Stimulated activated CD4-positive, alpha-beta T cell treated with anti-CD3 and anti-CD28 coated beads, Interleukin-1b, Interleukin-23, amount 100 ng/mL, for 24 hours (primary cell): ENCODE measurements at regions not wholly inside any gene's neighbourhood (a gene's known extent, or its start where the extent isn't known, plus 50 kb on each side); places are given as distances from the start of the nearest gene placed in this dataset.

Experiments
- DNase-seq, 4 experiments: peaks; one replicate each; pipeline ENCODE4 v3.0.0-alpha.2; 2020; ENCODE audit warnings: low read depth in 4 of 4, low spot score in 1 of 4

DNA sequence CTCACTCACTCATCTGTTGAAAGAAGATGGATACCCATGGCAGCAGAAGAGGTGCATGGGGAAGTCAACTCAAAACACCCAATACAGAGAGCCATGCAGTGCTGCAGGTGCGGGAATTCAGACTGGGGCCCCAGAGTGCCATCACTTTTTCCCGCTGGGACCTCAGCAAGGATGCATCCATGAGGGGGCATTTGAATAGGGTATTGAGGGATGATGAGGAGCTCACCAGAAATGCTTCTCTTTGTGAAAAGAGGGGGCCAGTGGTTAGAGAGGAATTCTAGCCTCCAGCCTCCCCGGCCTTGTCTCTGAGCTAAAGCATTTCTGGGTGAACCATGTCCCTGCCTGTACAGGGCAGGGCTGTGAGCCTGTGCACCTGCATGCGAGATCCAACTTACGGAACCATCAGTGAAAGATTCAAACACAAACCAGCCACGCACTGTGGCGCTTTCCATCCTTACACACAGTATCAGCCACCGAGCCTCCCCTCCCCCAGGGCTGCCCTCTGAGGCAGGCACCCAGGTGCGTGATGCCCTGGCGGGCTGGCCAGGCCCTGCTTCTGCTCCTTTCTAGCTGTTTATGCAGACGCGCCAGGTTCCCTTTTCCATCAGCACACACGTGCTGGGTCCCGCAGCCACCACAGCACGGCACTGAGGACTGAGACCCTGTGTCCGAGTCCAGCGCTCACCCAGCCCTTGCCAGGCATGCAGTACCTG lies 1177.2 kb downstream of the BRD1 start:
- no peak for DNase-seq

DNA sequence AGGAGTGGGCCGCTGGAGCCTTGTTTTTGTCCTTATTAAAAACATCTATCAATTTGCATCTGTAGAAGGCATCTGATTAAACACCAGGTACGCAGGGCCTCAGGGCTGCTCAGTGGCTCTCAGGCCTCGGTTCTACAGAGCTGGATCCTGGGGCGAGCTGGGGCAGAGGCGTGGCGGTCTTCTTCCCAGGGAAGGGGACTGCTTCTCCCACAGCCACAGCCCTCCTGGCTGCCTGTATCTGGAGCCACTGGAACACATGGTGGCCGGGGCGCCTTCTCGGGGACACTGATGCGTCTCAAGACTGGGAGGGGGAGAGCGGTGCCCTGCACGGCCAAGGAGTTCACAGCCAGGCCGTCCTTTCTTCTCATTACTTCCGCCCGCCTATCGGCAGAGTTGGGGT lies 1178.2 kb downstream of the BRD1 start:
- no peak for DNase-seq

DNA sequence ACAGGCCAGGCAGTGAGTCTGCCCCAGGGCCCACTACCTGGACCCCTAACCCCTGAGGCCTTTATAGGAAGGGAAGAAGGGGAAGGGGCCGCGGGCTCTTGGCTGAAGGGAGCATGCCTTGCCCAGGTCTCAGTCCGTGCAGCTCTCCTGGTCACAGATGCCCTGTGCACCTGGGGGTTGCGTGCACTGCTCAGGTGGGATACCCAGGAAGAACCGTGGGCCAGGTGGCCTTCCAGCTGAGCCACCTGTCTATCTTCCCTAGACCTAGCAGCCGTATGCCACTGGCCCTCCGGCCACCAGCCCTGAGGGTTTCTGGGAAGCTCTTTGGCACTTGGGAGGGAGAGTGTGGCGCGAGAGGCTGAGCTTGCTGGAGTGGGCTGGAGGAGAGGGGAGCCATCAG lies 1178.6 kb downstream of the BRD1 start:
- DNase-seq: no peak

DNA sequence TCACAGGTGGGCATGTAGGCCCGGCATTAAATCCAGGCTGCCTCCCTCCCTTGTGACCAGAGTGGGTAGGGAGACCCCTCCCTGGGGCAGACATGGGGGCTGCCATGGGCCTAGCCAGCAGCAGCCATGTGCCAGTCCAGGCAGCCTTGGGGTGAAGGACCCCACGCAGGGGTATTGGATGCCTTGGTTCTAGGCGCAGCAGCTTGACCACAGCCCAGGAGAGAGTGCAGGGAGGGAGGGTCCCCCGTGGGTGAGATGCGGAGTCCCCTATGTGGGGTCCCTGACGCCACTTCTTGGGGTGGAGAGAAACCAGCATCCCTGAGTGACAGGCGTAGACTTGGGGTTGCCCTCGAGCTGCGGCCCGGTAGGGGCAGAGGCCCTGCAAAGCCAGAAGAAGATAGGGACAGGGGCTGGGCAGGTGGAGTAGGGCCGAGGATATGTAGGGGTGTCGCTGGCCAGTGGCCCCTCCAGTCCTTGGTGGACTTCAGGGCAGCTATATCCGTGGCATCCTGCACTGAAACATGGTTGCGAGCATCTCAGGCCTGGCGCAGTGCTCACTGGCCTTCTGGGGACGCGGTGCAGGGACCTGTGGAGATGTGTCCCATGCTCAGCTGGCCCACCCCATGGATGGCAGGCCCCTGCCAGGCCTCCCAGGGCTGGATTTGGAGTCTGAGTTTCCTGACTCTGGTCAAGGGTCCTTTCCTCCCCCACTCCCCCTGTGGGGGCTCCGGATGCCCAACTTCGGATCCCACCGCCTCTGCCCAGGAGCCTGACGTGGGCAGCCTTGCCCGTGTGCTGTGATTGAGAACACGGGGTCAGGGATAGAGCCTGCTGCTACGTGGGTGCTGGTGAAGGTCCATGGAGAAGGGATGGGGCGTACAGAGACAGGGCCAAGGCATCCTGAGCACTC lies 1179.8 kb downstream of the BRD1 start:
- DNase-seq: no peak

DNA sequence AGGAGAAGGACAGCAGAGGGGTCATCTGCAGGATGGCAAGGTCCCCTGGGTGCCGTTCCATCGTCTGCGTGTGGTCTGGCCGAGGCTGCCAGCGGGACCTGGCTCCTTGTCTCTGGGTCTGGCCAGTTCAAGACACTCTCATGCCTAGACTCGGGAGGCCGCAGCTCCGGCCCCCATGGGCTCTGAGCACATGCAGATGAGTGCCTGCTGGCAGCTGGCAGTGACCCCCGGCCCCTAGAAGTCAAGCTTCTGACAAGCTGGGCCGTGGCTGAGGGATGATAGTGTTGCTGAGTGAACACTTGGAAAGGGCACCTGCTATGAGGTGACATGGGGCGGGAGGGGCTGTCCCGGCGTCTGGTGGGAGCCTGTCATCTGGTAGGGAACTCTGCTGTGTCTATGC lies 1180.6 kb downstream of the BRD1 start:
- DNase-seq: no peak

DNA sequence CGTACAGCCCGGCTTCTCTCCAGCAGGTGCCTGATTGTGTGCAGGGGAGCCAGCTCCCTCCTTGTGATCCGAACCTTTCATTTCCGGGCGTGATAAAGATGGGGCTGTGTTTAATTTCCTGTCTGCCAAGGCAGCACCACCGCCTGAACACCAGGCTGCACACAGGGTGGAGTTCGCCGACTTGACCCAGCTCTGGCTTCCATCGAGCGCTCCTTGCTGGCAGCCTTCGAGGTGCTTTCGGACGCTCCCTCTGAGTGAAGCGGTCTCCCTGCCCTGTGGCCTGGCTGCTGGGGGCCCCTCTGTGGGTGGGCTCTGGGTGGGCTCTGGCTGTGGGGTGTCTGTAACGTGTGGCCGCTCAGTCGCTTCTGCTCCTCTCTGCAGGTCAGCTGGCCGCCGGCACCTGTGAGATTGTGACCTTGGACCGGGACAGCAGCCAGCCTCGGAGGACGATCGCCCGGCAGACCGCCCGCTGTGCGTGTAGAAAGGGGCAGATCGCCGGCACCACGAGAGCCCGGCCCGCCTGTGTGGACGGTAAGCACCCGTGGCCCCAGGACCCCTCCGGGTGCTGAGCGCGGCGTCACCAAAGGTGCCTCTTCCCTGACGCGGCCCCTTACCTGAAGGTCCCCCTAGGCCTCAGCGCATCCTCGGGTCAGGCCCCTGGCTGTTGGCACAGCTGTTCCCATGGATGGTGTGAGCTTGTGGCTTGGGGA lies 1181.3 kb downstream of the BRD1 start:
- no peak for DNase-seq

DNA sequence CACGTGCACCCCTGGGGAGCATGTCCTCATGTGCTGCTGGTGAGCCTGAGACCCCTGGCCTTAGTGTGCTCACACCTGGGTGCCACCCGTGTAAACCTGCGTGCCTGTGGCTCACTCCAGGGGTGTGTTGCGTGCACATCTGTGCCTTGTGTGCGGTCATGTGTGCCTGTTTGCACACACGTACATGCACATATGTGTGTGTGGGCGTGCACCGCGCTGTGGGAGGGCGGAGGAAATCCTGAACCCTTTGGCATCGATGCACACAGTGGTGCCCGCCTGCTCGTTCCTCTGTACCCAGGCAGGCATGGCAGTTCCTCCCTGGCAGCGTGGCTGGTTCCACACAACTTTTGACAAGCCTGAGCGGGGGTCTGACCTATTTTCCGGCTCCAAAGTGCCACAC lies 1181.9 kb downstream of the BRD1 start:
- DNase-seq: no peak

DNA sequence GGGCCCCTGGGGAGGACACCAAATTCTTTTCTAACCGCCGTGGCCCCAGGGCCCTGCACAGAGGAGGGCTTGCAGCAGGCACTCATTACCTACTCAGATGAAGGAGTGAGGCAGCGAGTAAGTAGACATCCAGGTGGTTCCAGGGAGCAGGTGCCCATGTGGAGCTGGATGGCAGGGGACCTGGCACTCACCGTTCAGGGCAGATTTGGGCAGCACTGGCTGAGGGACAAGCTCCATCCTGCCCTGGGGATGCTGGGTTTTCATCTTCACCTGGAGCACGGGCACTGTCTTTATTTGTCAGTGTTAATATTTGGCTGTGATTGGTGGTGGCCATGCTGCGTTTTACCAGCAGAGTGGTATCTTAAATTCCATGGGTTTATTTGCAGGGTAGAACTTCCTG lies 1182.7 kb downstream of the BRD1 start:
- no peak for DNase-seq

DNA sequence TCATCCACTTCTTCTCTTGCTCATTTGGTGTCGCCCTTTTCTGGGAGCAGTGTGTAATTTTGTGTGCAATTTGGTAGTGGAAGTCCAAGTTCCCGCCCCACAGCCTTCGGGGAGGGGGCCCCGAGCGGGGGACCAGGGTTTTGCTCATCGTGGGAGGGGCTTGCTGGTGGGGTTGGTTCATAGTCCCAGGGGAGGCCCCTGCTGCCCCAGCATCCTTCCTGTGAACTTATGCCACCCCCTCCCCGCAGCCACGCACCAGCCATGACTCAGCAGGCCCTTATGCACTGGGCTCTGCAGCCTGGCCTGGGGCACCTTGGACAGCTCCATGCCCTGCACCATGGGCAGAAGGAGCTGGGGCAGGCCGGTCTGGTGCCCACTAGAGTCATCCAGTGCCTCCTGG lies 1183.6 kb downstream of the BRD1 start:
- peak in 1 of 4 experiments; percentile 4 for DNase-seq

DNA sequence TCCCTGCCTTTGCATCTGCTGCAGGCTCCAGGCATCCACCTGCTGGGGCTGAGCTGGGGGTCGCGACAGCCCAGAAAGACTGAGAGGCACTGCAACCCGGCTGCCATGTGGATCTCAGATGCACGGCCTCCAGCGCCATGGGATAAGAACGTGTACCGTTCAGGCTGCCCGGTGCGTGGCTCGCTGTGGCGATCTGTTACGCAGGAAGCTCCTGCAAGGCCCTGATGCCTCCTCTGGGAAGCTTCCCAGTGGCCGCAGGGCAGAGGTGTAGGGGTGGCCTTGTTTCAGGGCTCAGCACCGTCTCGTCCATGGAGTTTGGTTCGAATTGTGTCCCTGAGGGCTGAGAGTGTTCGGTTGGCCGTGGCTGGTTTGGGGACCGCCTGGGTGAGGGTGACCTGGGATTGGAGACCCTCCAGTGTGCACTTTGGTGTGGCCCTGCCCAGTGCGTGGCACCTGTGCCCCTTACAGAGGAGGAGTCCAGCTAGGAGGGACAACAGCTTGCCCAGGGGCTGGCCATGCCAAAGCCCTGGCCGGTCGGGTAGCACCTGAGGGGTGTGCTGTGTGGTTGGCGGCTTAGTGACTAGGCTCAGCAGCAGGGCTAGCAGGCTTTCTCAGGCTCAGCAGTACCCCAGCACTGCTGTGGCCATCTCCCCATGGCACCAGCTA lies 1184.5 kb downstream of the BRD1 start:
- no peak for DNase-seq

DNA sequence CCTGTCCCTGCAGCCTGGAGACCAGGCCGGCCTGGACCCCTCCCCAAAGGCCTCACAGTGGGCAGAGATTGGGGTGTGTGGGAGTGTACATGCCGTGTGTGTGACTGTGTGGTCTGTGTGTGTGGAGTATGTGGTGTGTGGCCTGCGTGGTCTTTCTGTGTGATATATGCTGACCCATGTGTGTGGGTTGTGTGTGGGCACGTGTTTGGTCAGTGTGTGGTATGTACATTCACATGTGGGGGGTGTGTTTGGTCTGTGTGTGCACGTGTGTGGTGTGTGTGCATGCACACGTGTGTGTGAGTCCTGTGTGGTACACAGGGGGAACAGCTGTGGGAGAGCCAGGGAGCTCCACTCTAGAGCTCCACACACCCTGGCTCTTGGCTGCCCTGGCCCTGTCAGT lies 1185.1 kb downstream of the BRD1 start:
- no peak for DNase-seq

DNA sequence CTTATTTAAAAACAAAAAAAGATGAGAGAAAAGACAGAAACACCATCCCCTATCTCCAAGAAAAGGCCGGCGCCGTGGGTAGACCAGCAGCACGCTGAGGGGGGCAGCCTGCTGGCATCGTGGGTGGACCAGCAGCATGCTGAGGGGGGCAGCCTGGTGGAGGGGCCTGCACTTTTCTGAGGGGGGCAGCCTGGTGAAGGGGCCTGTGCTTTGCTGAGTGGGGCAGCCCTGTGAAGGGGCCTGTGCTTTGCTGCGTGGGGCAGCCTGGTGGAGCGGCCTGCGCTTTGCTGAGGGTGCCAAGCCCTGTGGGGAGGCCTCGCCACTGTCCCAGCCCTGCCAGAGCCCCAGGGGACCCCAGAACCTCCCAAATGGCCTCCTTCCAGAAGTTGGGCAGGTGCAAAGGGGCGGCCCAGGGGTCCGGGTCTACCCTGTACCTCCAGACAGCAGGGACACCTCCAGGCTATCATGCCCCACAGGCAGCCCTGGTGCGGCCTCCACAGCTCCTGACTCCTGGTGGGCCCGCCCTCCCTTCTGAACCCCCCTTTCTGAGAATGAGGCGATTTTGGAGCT lies 1185.7 kb downstream of the BRD1 start:
- no peak for DNase-seq

DNA sequence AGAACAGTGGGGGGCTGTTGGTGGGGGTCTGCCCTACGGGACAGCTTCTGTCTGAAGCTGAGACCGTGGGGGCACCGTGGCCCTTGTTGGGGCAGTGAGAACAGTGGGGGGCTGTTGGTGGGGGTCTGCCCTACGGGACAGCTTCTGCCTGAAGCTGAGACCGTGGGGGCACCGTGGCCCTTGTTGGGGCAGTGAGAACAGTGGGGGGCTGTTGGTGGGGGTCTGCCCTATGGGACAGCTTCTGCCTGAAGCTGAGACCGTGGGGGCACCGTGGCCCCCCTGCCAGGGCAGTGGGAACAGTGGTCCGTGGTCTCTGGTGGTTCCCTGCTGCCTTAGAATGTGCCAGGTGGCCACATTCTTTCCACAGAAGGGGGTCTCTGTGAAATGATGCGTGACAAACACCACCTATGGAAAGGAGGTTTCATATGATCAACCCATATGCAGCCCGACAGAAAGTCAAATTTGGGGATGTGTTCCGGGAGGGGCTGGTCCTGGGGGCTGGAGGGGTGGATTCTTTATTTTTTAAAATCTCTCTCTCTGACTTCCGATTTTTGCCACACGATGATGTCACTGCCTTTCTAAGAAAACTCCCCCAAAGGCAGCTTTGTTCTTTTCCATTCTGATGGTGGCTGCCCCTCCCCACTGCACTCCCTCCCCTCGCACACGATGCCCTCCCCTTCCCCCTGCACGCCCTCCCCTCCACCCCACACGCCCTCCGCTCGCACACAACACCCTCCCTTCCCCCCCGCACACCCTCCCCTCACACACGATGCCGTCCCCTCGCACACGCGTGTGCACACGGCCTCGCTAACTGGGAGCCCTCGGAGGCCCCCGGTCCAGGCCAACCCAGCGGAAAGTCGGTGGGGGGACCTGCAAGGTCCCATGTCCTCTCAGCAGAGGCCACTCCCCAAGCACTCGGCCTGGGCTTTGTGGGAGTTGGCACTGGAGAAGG lies 1186.5 kb downstream of the BRD1 start:
- no peak for DNase-seq

DNA sequence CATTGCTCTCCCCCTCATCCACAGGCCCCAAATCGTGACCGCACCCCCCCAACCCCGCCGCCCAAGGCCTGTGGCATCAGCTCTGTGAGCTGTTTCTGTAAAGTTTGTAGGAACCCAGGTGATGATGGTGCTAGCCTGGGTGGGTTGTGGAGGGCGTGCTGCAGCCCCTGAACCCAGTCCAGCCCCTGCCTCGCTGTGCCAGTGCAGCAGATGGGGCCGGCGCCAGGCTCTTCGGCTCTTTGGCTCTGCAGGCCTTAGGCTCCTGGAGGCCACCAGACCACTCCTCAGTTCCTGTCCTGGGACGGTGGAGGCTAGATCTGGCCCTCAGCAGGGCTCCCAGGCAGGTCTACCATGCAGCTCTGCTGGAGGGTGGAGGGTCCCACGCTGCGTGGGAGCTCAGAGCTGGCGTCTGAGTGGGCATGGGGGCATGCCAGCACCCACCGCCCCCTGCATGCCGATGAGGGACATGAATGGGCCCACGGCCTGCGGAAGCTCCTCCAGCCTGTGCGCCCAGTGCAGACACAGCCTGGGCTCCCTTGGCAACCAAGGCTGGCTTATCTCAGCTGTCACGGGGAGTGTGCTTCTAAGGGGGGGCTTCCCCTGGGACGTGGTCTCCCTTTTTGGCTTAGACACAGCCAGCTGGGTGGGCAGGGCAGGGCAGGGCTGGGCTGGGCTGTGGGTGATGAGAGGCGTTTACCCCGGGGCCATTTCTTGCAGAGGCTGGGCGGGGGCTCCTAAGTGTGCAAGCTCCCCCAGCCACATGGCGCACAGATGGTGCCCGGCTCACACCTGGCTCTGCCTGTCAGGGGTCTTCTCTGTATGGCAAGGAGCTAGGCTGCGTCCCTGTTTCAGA lies 1187.6 kb downstream of the BRD1 start:
- no peak for DNase-seq

DNA sequence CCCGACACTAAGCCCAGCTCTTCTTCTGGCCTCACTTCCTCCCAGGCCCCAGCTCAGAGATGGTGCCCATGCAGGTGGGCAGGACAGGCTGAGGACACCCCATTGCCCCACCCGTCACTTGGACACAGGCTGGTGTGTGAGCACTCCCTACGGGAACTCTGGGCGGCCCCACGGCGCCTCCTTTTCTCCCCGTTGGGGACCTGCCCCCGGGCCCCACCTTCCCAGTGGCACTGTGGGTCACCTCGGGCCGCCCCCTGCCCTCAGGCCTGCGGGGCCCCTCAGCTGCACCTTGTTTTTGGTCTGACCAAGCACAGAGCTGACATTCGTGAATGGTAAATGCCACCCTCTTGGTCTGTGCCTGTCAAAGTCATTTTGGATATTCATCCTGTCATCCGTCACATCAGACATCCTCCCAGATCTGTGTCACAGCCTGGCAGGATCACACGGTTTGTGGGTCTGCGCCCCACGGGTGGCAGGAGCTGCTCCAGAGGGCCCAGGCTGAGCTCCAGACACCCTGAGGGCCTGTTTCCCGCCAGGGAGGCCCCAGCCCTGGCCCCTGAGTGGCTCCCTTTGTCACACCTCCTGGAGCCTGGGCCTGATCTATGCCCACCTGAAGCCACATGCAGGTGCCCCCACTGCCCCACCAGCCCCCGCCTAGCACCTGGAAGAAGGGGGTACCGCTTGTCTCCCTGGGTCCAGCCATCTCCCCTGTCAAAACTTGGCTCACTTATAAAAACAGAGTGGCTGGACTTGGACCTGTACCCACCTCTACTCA lies 1188.5 kb downstream of the BRD1 start:
- no peak for DNase-seq

DNA sequence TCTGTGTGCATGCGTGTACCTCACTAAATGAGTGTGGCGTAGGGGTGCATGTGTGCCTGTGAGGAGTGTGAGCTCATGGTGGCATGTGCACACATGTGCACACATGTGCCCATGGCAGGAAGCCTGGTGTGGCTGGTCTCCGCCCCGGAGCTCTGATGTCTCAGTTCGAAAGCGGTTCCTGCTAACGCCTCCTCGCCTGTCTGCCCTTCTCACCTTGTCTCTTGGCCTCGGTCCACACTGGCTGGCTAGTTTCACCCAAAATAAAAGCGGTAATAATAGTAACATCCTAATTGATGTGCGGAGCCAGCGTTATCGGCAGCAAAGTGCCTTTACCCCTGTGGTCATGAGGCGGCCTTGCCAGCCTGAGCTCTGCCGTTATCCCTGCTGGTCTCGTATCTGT lies 1190.4 kb downstream of the BRD1 start:
- no peak for DNase-seq

DNA sequence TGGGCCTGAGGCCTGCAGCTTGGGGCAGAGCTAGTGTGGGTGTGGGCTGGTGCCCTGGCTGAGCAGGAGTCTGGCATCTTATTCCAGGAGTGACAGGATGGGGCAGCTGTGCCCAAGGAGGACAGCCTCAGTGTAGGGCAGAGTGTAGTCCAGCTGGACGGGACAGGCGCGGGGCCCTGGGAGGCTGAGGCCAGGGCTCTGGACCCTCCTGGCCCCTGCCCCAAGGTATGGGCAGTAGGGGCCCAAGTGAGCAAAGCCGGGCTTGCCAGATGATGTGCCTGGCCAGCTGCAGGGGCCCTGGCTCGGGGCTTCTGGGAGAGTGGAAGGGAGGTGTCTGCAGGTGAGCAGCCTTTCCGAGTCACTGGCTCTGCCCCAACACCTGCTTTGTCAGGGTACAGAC lies 1190.9 kb downstream of the BRD1 start:
- DNase-seq: no peak

DNA sequence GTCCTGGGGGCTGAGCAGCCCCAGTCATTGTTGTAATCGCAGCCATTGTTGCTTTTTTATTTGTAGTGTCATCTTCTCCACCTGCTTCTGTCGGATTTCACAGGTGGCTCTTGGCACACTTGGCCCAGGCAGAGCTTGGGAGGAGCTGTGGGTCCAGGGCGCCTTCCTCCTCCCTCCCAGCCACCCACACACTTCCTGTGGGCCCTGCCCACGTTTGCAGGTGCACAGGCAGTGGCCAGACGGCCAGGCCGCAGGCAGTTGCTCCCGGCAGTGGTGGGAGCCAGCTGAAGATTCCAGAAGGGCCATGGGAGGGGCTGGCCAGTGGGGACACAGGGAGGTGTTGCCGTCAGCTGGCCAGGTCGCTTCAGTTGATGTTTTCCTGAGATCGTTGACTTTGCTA lies 1191.9 kb downstream of the BRD1 start:
- DNase-seq: no peak
